Putamen (tissue), 1 donor: ENCODE measurements at regions not wholly inside any gene's neighbourhood (a gene's known extent, or its start where the extent isn't known, plus 50 kb on each side); places are given as distances from the start of the nearest gene placed in this dataset.

ENCODE experiments used
- DNase-seq: peaks from one replicate; pipeline ENCODE4 v3.0.0-alpha.2; 2016; ENCODE audit warnings: low spot score

DNA sequence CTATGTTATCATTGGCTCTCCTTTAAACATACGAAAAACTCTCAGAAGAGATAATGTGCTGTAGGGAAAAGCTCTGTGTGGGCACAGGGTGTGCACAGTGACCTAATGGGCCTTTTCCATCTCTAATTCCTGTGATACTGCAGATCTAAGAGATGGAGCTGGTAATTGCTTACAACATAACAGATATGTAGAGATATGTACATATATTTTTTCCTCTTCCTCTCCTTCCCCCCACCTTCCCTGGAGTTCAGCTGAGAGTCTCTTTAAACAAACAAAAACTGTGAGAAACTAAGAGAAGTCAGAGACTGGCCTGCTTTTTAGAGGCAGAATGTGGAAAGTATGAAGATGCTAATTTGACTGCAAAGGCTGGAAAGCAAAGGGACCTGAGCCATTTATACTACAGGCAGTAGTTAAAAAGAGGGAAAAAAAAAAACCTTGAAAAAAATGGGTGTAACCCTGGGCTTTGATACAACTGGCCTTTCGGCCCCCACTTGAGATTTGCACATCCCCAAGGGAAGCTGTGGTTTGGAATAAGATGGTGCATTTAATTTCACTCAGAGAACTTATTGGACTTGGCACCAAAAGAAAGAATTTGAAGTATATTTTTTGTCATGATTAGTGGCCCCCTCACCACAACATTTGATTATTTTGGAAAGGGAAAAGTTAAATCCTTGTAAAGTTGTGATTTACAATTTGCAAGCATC lies 502.2 kb upstream of the ZEB2 start:
- no peak for DNase-seq

DNA sequence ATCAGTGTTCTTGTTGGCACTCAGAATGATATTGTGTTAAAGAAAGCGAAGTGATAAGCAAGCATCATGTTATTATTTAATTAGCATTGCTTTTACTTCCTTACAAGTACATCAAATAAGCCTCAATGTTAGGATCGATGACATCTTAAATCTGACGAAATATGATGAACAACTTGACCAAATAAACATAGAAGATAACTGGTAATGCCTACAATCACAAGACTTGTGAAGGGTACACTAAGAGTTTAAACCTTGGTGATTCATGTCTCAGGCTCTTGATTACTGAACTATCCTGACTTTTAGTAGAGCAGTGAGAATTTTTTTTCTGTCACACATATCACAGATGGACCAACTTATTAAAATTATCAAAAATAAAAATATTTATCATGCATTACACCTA lies 500.8 kb upstream of the ZEB2 start:
- DNase-seq = no peak

DNA sequence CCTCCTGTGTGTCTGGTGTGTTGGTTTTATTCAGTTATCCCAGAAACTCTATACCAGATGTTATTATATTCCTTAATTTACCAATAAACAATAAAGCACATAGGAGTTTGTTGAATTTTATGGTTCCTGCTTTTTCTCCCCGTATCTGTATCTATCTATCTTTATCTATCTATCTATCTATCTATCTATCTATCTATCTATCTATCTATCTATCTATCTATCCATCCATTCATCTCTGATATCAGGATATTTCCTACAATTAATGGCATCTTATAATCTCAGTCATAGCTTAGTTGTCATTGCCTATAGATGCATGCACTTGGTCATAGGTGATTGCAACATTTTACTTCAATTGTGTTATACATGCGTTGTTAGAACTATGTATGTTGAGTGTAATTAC lies 500.2 kb upstream of the ZEB2 start:
- DNase-seq = no peak

DNA sequence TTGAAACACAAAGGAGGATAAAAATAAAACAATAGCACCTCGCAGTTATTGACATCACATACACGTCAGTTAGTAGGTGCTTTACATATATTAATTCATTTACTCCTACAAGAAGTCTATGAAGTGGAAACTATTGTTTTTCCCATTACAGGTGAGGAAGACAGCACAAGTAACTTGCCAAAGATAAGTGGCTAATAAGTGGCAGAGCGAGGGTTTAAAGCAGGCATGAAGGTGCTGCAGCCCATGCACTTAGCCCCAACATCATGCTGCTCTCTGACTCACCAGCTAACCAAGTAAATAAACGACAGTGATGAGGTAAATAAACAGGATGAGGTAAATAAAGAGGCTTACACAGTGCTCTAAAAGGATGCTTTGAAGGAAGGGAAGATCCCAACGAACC lies 498.6 kb upstream of the ZEB2 start:
- DNase-seq = no peak

DNA sequence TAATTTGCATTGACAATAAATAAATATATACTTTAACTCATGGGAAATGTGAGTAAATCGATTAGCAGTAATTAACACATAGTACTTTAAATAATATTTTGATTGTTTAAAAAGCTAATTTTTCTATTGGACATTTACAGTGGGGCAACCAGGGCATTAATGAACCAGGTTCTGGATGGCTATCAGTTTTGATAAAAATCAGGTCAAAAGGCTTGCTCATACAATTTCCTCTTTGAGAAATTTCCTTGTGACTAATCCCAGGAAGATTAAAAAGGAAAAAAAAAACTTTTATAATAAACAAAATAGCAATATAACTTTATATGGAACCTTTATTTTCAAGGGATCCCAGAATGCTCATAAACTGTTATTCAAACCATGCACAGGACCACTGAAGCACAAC lies 497.2 kb upstream of the ZEB2 start:
- DNase-seq = no peak

DNA sequence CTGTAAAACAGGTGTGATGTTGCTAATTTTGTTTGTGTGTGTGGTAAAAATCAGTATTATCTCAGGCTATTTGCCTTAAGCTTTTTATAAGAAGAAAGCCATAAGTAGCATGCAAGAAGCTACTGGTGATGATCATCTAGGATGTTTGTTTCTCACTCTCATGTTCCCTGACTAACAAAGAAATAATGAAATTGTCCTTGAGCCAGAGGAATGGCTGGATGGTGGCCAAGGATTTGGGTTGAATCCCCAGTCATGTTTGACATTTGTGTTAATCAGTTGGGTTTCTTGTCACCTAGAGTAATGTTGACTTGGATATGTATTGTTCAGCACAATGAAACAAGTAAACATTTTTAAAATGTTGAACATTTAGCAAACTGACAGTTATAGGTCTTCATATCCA lies 496.8 kb upstream of the ZEB2 start:
- DNase-seq = no peak

DNA sequence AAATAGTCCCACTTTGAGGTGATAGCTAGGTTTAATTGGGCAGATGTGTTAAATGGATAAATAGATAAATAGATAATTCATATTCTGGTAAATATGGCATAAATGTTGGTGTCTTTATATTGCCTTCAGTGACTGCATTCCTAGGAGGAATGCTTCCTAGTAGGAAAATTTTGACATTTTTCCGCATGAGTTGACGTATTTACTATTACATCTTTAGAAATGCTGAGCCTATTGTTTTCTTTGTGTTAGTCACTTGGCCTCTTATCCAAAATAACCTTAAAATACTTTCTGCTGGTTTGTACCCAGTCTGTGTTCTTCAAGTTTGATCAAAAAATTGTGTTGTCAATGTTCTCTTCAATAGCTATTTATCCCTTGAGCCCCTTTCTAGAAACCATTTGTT lies 495.6 kb upstream of the ZEB2 start:
- DNase-seq = no peak

DNA sequence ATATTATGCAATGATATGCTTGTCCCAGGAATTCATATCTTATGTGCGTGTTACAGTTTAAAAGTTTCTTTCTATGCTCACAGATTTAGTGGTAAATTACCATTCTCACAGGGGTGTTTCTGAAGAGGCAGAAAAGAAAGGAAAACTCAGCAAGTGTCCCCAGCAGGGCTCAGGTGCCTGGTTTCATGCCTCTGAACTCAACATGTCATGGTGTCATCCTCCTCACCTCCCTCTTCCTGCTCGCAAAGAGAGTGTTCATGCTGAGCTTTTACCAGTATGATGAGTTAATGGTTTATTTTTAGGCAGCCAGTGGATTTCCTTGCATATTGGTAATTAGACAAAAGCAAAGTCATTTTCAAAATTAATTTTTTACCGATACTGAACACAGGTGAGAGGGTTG lies 492.9 kb upstream of the ZEB2 start:
- DNase-seq = no peak

DNA sequence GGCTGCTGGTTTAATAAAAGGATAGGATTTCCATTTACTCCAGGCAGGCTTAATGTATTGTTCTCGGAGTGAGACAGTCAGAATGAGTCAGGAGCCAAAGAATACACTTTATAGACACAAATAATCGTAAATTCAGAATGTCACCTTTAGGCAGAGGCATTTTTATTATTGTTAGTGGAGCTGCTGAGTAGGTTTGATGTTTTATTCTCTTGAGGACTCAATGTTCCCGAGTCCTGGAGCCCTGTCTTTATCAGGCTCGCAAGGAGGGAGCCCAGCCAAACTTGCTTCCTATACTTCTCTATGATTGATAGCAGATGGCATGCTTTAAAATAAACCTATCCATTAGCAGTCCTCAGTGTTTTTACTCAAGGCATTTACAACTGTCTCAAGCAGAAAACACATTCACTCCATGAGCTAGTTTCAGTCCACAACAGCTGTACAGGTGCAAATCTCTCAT lies 492.3 kb upstream of the ZEB2 start:
- no peak for DNase-seq

DNA sequence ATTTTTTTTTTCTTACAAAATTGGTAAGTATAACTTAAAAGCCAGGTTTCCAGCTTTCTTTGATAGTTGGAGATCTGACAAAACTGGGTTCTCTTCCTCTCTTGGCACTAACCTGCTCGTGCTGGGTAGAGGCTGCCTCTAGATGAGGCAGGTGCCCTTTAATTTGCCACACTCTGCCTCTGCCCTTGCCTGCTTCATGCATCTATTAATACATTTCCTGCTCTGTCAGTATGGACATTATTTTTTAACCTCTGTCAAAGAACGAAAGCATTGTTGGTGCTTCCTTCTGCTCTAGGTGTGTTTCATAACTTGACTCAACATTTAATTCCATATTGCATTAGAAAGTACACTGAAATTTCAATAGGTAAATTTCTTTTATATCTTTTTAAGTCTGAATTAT lies 490.7 kb upstream of the ZEB2 start:
- DNase-seq = no peak

DNA sequence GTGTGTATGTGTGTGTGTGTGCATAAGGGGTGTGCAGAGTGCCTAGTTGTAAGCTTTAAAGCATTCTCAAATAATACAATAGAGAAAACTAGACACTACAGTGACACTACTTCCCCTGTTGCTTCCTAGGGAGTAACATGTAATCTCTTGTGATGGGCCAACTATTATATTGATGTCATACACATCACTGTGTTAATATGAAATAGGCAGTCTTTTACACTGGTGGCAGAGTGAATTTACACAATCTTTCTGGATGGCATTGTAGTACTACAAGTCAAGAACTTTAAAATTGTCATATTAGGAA lies 488.0 kb upstream of the ZEB2 start:
- no peak for DNase-seq

DNA sequence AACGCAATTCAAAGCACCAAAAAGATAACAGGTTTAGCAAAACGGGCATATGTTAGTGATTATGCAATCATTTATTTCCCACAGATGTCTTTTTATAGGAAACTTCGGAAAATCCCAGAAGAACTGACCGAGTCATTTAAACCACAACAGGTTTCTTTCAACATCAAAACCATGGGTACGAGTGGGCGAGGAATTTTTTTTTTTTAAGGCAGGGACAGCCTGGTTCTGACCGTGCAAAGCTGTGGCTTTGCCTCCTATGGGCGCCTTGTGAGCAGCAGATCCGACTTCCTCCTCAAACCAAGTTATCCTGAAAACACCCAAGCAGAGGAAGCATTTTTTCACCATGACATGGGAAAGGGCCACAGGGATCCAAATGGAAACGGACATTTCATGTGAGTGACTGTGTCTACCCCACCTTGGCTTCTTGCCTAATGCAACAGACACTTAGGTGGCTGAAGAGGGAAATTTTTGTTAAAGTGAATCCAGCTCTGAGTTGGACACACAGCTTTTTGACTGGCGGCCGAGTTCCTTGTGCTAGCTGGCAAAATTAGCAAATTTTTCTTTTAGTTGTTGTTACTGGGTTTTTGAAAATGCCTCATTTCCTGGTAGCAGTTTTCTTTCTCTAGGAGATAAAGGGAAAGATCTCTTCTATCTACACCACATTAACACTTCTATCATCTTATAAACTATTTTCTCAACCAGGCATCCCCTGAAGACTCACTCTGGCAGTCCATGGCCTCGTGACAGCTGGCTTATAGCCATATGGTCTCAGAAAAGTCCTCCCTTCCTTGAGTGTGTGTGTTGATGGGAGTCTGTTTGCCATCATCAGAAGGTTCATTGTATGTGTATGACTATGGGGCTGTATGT lies 487.4 kb upstream of the ZEB2 start:
- DNase-seq = no peak

DNA sequence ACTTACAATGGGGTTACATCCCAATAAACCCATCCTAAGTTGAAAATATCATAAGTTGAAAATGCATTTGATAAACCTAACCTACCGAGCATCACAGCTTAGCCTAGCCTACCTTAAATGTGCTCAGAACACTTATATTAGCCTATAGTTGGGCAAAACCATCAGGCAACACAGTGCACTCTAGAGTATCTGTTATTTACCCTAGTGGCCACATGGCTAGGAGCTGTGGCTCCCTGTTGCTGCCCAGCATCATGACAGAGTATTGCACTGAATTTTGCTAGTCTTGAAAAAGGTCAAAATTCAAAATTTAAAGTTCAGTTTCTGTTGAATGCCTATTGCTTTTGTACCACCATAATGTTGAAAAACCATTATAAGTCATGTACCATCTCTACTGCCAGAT lies 482.7 kb upstream of the ZEB2 start:
- no peak for DNase-seq

DNA sequence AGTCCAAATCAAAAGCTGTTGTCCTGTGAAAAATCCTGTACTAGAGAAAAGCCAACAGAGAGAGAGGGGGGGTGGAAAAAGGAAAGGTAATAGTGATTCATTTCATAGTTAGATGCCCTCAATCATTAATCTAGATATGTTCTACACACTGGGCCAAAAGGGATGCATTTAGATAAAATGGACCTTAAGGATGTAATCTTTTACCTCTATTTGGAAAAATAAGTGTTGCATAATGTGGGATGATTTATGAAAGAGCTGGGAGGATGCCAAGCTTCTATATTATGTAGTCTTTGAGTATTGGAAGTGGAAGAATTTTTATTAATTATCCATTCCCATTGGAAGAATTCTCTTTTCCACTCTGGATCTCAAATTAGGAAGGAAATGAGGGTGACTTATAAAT lies 480.5 kb upstream of the ZEB2 start:
- no peak for DNase-seq

DNA sequence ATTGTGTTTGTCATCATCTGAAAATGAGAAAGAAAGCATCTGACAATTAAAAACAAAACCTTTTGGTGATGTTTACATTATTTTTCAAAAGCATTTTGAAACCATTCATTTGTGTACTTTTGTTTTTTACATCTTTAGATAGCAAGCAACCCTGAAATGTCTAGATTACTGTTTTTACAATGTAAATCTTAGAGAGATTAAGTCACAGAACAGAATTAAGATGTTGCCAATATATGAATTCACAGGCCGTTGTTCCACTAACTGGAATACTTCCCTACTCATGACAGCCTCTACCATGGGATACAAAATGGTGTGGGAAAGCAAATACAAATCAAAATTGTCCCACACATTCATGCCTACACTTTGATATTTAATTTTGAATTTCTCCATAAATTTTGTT lies 480.0 kb upstream of the ZEB2 start:
- no peak for DNase-seq

DNA sequence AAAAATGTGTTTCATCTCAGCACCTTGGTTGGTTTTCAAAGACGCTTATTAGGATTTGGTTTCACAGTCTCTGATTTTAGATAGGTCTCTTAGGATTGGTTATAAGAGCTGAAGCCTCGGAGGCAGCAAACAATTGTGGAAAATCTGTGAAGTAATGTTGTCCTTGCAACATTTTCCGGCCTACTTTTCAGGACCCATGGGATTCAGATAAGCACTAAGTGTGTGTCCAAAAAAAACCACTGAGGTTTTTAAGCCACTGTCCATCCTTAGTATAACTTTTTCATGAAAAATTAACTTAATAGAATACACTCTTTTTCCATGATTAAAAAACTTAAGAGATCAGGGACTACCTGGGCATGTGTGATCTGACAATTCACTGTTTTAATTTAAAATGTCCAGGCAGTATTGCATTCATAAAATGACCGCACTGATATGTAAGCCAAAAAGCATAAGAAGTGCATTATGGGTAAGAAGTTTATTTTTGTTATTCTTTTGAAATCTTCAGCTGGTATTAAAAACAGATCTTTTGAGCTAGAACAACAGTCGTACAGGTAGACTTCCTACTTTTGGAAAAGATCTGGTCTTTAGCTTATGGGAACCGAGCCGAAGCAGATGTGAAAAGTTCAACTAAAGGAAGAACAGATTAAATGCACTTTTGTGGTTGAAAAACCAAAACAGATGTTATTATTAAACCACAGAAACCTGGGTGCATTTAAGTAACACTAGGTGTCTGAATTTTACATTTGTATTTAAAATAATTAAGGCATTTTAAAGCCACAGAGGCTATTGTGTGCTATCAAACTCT lies 479.4 kb upstream of the ZEB2 start:
- no peak for DNase-seq

DNA sequence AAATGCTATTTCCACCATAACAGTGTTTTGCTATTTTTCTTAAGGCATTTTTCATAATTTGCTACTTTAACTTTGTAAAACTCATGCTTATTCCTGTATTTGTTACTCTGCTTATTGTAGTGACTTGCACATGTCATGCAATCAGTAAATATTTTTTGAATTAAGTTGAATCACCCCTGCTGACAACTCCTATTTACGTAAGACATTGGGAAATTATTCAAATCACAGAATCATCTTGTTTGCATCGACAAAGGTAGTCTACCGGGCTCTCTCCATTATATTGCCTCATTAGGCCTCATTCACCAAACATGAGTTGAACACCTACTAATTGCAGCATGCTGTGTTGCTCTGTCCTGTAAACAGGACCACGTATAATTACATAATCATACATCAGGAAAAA lies 478.5 kb upstream of the ZEB2 start:
- DNase-seq = no peak

DNA sequence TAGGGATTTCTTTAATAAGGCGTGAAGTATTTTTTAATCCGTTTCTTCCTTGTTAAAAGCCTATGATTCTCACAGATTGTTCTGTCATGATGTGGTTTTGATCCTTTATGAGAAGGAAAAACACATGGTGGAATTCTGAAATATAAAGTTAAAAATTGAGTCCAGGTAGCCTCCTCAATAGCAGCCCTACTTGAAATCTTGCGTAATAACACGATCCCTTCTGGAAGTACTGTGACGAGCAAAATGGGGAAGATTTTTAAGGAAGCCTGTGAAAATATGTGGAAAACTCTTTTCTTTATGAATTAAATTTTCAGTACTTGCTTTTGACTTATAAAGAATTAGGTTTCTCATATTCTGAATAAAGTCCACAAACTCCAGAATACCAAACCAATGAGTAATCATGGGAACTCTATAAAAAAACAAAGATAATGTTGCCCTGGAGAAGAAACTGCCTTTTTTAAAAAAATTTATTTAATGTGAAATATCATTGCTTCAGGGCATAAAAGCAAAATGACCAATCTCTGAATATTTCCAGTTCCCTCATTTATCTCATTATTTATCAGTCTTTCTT lies 476.4 kb upstream of the ZEB2 start:
- no peak for DNase-seq

DNA sequence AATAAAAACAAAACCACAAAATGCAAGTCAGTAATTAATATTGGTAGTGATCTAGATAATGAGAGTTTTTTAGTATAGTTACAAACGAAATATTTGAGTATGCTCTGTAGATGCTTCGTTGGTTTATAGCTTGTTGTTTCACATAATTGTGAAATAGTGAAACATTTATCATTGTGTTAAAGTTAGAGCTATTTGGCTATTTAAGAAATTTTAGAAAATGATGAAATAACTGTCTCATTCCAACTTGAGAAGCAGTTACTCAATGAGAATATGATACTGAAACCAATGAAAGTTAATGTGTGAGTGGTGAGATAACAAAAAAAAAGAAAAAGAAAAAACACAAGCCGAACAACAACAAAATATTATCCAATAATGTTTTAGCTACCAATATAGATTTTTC lies 475.6 kb upstream of the ZEB2 start:
- DNase-seq = no peak

DNA sequence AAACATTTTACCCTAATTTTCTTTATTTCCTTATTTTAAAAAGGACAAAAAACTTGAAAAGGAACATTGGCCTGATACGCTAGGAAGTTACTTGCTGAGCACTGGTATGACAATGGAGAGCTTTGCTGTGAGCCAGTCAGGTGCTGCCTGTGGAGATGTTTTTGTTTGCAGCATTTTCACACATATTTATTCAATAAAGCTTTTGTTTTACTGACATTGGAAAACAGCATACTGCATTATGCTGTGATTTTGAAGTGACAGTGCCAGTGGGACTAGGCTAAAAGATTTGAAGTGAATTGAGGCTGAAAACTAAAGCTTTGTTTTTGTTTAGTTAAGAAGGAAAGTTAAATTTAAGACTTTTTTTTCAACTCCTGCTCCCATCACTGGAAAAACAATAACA lies 470.7 kb upstream of the ZEB2 start:
- peak; percentile 70 for DNase-seq

DNA sequence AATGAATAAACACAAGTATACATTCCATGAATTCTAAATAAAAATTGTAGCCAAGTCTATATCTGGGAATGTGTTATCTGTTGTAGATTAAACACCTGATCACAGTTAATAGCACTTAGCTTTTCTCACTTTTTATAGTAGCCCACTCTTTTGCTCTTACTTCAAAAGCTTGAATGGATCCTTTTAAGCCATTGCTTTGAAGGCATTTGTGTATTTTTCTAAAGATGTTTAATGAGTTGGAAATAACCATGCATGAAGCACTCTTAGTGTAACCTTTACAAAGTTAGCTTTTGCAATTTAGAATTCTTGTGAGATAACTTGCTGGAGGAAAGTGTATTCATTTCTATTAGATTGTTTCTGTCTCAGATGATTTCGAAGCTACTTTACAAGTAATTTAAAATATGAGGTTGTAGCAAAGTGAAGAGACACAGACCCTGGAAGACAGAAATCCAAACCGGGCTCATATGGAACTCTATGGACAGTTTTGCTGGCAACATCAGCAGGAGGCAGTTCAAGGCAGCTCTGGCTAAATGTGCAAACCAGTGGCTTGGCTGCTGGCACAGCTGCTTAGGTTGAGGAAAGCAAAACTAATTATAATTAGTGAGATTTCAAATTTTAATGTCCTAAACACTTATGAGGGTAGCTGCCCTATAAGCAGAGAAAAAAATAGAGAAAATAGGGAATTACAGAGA lies 469.8 kb upstream of the ZEB2 start:
- no peak for DNase-seq

DNA sequence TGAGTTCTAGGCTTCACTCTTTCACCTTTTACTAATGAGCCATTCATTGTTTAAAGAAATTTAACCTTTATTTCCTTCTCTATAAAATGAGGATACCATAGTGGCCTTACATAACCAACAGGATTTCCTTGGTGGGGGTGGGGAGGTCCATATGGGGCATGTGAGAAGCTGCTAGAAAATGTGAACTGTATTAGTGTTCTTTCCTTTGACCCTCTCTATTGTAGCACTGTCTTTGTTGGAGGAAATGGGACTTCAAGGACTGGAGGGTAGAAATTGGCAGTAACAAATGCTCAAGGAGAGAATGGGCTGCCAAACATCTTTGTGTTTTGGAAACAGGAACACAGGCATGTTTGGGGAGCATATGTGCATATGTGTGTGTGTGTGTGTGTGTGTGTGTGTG lies 468.7 kb upstream of the ZEB2 start:
- DNase-seq = no peak
